H1 (cell line): ENCODE measurements at regions not wholly inside any gene's neighbourhood (a gene's known extent, or its start where the extent isn't known, plus 50 kb on each side); places are given as distances from the start of the nearest gene placed in this dataset.

Experiments used
- CTCF ChIA-PET: fragments of 300-600 bp; sonication (Branson Sonifier 250); formaldehyde crosslinking; loops from one replicate; lab custom pipeline; 2021; ENCODE audit not compliant: partially characterized antibody; lab: Charles Lee
- POLR2A ChIA-PET: fragments of 300-600 bp; sonication (Branson Sonifier 250); formaldehyde crosslinking; loops from one replicate; lab custom pipeline; 2021; ENCODE audit warnings: inconsistent platforms; ENCODE audit not compliant: partially characterized antibody; lab: Charles Lee
- DNase-seq, 2 experiments: peaks; one replicate each; pipeline versions ENCODE4 v3.0.0 to v3.0.0-alpha.2; 2010 to 2022; ENCODE audit warnings: low spot score in 2 of 2, low read depth in 1 of 2, mixed read lengths in 1 of 2
- FAIRE-seq: peaks from 2 replicates; lab custom pipeline; 2011; peaks lifted over from hg19 to GRCh38; lab: Jason Lieb, UNC
- H2AFZ ChIP-seq: 2 replicates; pipeline ENCODE4 v1.8.1; 2012; ENCODE audit warnings: low read length, inconsistent platforms
- H2AK5ac ChIP-seq: 2 replicates; pipeline ENCODE4 v1.6.1; 2013; ENCODE audit warnings: low read depth, low read length
- H2BK120ac ChIP-seq: replicated peaks from 2 replicates; pipeline ENCODE3; 2013; ENCODE audit warnings: low read depth, low read length, inconsistent platforms
- H2BK12ac ChIP-seq: 2 replicates; pipeline ENCODE4 v1.6.1; 2013; ENCODE audit warnings: low read depth, low read length
- H2BK15ac ChIP-seq: 2 replicates; pipeline ENCODE4 v1.6.1; 2013; ENCODE audit warnings: low read length
- H2BK20ac ChIP-seq: 2 replicates; pipeline ENCODE4 v1.6.1; 2013; ENCODE audit warnings: low read length
- H2BK5ac ChIP-seq: 2 replicates; pipeline ENCODE4 v1.6.1; 2013; ENCODE audit warnings: low read depth, low read length
- H3K14ac ChIP-seq: 2 replicates; pipeline ENCODE4 v1.6.1; 2013; ENCODE audit warnings: inconsistent platforms; ENCODE audit not compliant: insufficient read length
- H3K18ac ChIP-seq: 2 replicates; pipeline ENCODE4 v1.6.1; 2013; ENCODE audit warnings: low read length; ENCODE audit errors: extremely low read depth
- H3K23ac ChIP-seq: 2 replicates; pipeline ENCODE4 v1.6.1; 2013; ENCODE audit warnings: inconsistent platforms; ENCODE audit not compliant: insufficient read length
- H3K23me2 ChIP-seq: 2 replicates; pipeline ENCODE4 v1.6.1; 2013; ENCODE audit warnings: low read depth, low read length
- H3K27ac ChIP-seq: 2 replicates; pipeline ENCODE4 v1.6.1; 2011; ENCODE audit warnings: low read depth, low read length, inconsistent platforms
- H3K27me3 ChIP-seq, 4 experiments: replicated peaks in 1 of 4; 1 replicate in 1 of 4; 2 replicates in 3 of 4; pipeline versions ENCODE4 v1.6.1 to v1.8.1; 2011 to 2013; ENCODE audit warnings: low read length in 3 of 4, mild to moderate bottlenecking in 3 of 4, inconsistent platforms in 2 of 4, mixed read lengths in 2 of 4, moderate library complexity in 1 of 4; ENCODE audit not compliant: control insufficient read depth in 3 of 4, insufficient read depth in 3 of 4; ENCODE audit errors: extremely low read depth in 1 of 4
- H3K36me3 ChIP-seq, 4 experiments: 2 replicates each; pipeline versions ENCODE4 v1.6.1 to v1.8.1; 2011 to 2013; ENCODE audit warnings: mild to moderate bottlenecking in 4 of 4, low read length in 3 of 4, moderate library complexity in 2 of 4, control low read depth in 1 of 4, inconsistent platforms in 1 of 4; ENCODE audit not compliant: insufficient read depth in 4 of 4, control insufficient read depth in 2 of 4
- H3K4ac ChIP-seq: replicated peaks from 2 replicates; pipeline ENCODE3; 2013; ENCODE audit warnings: low read length, low read depth, mixed read lengths, inconsistent platforms; ENCODE audit not compliant: insufficient read length
- H3K4me1 ChIP-seq, 4 experiments: replicated peaks in 1 of 4; 1 replicate in 1 of 4; 2 replicates in 3 of 4; pipeline versions ENCODE4 v1.6.1 to v1.8.1; 2011 to 2013; ENCODE audit warnings: low read length in 3 of 4, inconsistent platforms in 2 of 4, mixed read lengths in 1 of 4; ENCODE audit not compliant: insufficient read depth in 4 of 4, control insufficient read depth in 3 of 4
- H3K4me2 ChIP-seq, 2 experiments: 2 replicates each; pipeline versions ENCODE4 v1.6.1 to v1.8.1; 2011 to 2013; ENCODE audit warnings: low read depth in 2 of 2, low read length in 2 of 2, control low read depth in 1 of 2, inconsistent platforms in 1 of 2, mild to moderate bottlenecking in 1 of 2; ENCODE audit not compliant: insufficient read depth in 1 of 2
- H3K4me3 ChIP-seq, 4 experiments: fragments of 200-600, 300-600 bp in 1 of 4; sonication (generic), shearing (Covaris generic), sonication (Bioruptor Twin) in 1 of 4; 2 replicates each; pipeline versions ENCODE4 v1.5.1 to v1.8.1; 2011 to 2016; ENCODE audit warnings: low read length in 4 of 4, low read depth in 3 of 4, control low read depth in 2 of 4, inconsistent platforms in 2 of 4, mild to moderate bottlenecking in 2 of 4, mixed read lengths in 1 of 4, moderate library complexity in 1 of 4; ENCODE audit not compliant: insufficient read depth in 2 of 4; ENCODE audit errors: extremely low read depth in 1 of 4
- H3K56ac ChIP-seq: replicated peaks from 2 replicates; pipeline ENCODE3; 2013; ENCODE audit warnings: low read depth, mild to moderate bottlenecking, mixed read lengths, low read length, inconsistent platforms; ENCODE audit not compliant: insufficient read length
- H3K79me1 ChIP-seq: 2 replicates; pipeline ENCODE4 v1.6.1; 2013; ENCODE audit warnings: low read depth, low read length, control low read depth
- H3K79me2 ChIP-seq, 2 experiments: 2 replicates each; pipeline versions ENCODE4 v1.6.1 to v1.8.1; 2012 to 2013; ENCODE audit warnings: low read length in 2 of 2, mild to moderate bottlenecking in 2 of 2, inconsistent platforms in 1 of 2; ENCODE audit not compliant: insufficient read depth in 2 of 2, control insufficient read depth in 1 of 2
- H3K9ac ChIP-seq, 4 experiments: replicated peaks in 1 of 4; 1 replicate in 1 of 4; 2 replicates in 3 of 4; pipeline versions ENCODE4 v1.6.1 to v1.8.1; 2011 to 2013; ENCODE audit warnings: low read depth in 3 of 4, low read length in 3 of 4, control low read depth in 2 of 4, mild to moderate bottlenecking in 2 of 4, moderate library complexity in 2 of 4, inconsistent platforms in 1 of 4; ENCODE audit errors: extremely low read depth in 1 of 4
- H3K9me3 ChIP-seq, 2 experiments: 2 replicates each; pipeline versions ENCODE4 v1.6.1 to v1.8.1; 2012 to 2013; ENCODE audit warnings: mild to moderate bottlenecking in 2 of 2, moderate library complexity in 2 of 2, control low read depth in 1 of 2, inconsistent platforms in 1 of 2, low read depth in 1 of 2, low read length in 1 of 2, mixed read lengths in 1 of 2; ENCODE audit not compliant: insufficient read depth in 2 of 2
- H4K20me1 ChIP-seq, 2 experiments: replicated peaks in 1 of 2; 2 replicates each; pipeline versions ENCODE3 to v1.8.1; 2011 to 2013; ENCODE audit warnings: inconsistent platforms in 2 of 2, low read length in 2 of 2, mild to moderate bottlenecking in 1 of 2; ENCODE audit not compliant: insufficient read depth in 2 of 2, control insufficient read depth in 1 of 2
- H4K5ac ChIP-seq: 2 replicates; pipeline ENCODE4 v1.6.1; 2013; ENCODE audit warnings: low read length, low read depth, mixed read lengths, inconsistent platforms; ENCODE audit not compliant: insufficient read length
- H4K8ac ChIP-seq: 2 replicates; pipeline ENCODE4 v1.8.0; 2013; ENCODE audit warnings: mild to moderate bottlenecking, moderate library complexity, low read length, inconsistent platforms; ENCODE audit not compliant: insufficient read depth; ENCODE audit errors: extremely low read depth
- H4K91ac ChIP-seq: replicated peaks from 2 replicates; pipeline ENCODE3; 2013; ENCODE audit warnings: low read length, mixed read lengths, inconsistent platforms; ENCODE audit not compliant: insufficient read length
- CTBP2 ChIP-seq: IDR thresholded peaks from 2 replicates; pipeline ENCODE4 v1.7.0; 2011; ENCODE audit warnings: borderline replicate concordance, mild to moderate bottlenecking, moderate library complexity, mixed read lengths, low read length; ENCODE audit not compliant: insufficient read depth, insufficient read length
- KDM4A ChIP-seq: IDR thresholded peaks from one replicate; pipeline ENCODE4 v1.7.1; 2012; ENCODE audit warnings: low read depth, mild to moderate bottlenecking, moderate library complexity, low read length, inconsistent platforms; ENCODE audit not compliant: severe bottlenecking
- WGBS, 2 experiments: shearing (Covaris generic) in 1 of 2; methylation state at CpG; one replicate each; pipeline versions ENCODE4 v1.1.6 to v1.1.7; 2013 to 2015; ENCODE audit warnings: low lambda C conversion rate in 2 of 2, mixed read lengths in 2 of 2, inconsistent platforms in 1 of 2, low coverage in 1 of 2, missing lambda C conversion rate in 1 of 2; ENCODE audit not compliant: insufficient replicate concordance in 2 of 2, insufficient coverage in 1 of 2, insufficient read length in 1 of 2; ENCODE audit errors: extremely low coverage in 1 of 2, missing lambda C conversion rate in 1 of 2; 5-methylcytosine and 5-hydroxymethylcytosine counted together

DNA sequence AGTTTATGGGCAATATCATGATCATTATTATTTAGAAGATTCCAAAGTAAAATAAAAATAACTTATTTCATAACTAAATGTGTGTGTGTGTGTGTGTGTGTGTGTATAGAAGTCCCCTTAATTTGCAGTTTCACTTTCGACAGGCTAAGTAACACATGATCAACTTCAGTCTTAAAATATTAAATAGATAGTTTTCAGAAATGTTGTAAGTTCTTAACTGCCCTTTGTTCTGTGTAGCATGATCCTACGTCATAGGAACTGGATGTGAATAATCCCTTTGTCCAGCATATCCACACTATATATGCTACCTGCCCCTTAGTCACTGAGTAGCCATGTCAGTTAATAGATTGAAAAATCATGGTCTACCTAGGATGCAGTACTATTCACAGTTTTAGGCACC lies 1863.5 kb upstream of the PCDH20 start:
- FAIRE-seq, result no peak
- WGBS, 2 experiments, result 92% methylated on average over 2 of the region's 2 CpGs; no CpG with 5 or more reads in 1 of the 2 experiments
- H3K79me2 ChIP-seq, result no peaks in the 10 kb centered on the region
- no peak overlapping the region for H3K14ac ChIP-seq
- no peaks in the 10 kb centered on the region for H4K20me1 ChIP-seq
- H3K36me3 ChIP-seq, result no peaks in the 10 kb centered on the region
- no peaks in the 10 kb centered on the region for H3K79me1 ChIP-seq
- no peak overlapping the region for H3K4me3 ChIP-seq
- H3K4me1 ChIP-seq, result no peaks in the 10 kb centered on the region
- no peak overlapping the region for H2BK12ac ChIP-seq
- no peak overlapping the region for H3K4ac ChIP-seq
- H4K5ac ChIP-seq, result no peak overlapping the region
- H2BK120ac ChIP-seq, result no peak overlapping the region
- no peaks in the 10 kb centered on the region for H3K27me3 ChIP-seq
- TF ChIP-seq KDM4A, result no peak
- no peak for TF ChIP-seq CTBP2
- H4K91ac ChIP-seq, result no peak overlapping the region
- no peak overlapping the region for H2BK5ac ChIP-seq
- no peak overlapping the region for H3K23ac ChIP-seq
- no peak overlapping the region for H3K27ac ChIP-seq
- no peak overlapping the region for H2AFZ ChIP-seq
- H3K9ac ChIP-seq, result no peak overlapping the region
- CTCF ChIA-PET, result no interaction called here
- no peak overlapping the region for H3K4me2 ChIP-seq
- no peak overlapping the region for H3K56ac ChIP-seq
- H3K23me2 ChIP-seq, result no peaks in the 10 kb centered on the region
- H2BK15ac ChIP-seq, result no peak overlapping the region
- no peak for DNase-seq
- no peak overlapping the region for H2BK20ac ChIP-seq
- no peaks in the 10 kb centered on the region for H3K9me3 ChIP-seq
- H4K8ac ChIP-seq, result no peak overlapping the region
- H2AK5ac ChIP-seq, result no peak overlapping the region
- no peak overlapping the region for H3K18ac ChIP-seq
- POLR2A ChIA-PET, result no interaction called here
